ENCODE measurements at regions not wholly inside any gene's neighbourhood (a gene's known extent, or its start where the extent isn't known, plus 50 kb on each side); places are given as distances from the start of the nearest gene placed in this dataset.

DNA sequence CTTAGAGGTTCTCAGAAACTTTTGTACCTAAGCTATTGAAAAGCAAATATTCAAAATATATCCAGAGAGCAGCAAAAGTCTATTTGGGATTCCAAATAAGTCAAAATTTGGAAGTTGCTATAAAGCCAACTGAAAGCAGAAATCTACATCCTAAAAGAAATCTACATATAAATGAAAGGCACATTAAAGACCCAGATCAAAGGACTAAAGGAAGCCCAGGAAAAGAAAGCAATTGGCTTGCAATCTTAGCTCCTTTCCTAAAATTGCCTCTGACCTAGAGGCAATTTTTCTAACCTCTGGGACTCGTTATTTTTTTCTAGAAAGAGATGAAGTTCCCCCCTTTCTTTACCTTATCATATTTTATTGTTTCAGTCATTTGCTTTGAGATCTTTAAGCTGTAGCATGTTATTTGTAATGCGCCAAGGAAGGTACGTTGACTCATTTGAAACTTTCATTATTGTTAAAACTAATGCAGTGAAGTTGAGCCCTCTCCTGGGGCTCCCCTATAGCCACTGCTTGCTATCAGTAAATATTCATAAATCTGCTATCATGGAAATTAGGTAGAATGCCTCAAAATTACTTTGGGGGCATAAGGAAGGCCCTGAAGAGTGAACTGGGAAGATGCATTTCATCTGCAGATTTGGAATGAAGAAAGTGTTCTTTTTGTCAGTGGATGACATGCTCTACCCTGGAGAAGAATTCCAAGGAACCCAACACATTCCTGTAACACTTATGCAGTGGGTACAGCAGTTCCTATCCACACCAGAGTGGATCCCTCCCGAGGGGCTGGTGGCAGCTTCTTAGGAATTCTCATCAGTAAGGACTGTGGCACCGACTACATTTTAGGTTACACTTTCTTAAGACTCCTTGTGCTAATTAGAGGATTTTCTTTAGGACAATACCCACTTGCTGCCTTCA lies 177.8 kb upstream of the IGFBP7 start:
- Histone ChIP-seq H3K27me3 (no peaks in the 10 kb centered on the region), H3K4me1 (no peaks in the 10 kb centered on the region), H3K4me3 (no peak overlapping the region), H3K9me3 (no peaks in the 10 kb centered on the region), H3K27ac (no peak overlapping the region), H3K36me3 (no peaks in the 10 kb centered on the region)
- no peak for TF ChIP-seq POLR2AphosphoS5 (IDR thresholded peaks at IDR 0.05)
- TF ChIP-seq, protein P1, sequence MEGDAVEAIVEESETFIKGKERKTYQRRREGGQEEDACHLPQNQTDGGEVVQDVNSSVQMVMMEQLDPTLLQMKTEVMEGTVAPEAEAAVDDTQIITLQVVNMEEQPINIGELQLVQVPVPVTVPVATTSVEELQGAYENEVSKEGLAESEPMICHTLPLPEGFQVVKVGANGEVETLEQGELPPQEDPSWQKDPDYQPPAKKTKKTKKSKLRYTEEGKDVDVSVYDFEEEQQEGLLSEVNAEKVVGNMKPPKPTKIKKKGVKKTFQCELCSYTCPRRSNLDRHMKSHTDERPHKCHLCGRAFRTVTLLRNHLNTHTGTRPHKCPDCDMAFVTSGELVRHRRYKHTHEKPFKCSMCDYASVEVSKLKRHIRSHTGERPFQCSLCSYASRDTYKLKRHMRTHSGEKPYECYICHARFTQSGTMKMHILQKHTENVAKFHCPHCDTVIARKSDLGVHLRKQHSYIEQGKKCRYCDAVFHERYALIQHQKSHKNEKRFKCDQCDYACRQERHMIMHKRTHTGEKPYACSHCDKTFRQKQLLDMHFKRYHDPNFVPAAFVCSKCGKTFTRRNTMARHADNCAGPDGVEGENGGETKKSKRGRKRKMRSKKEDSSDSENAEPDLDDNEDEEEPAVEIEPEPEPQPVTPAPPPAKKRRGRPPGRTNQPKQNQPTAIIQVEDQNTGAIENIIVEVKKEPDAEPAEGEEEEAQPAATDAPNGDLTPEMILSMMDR (IDR thresholded peaks at IDR 0.05): no peak
- no peak for TF ChIP-seq POLR2A (IDR thresholded peaks at IDR 0.05)
- intact Hi-C loops (cut with DNase I; ENCODE audit: low total_unique reads): no loop called here
- DNase-seq (ENCODE audit: low spot score in 2 of 2): no peak

DNA sequence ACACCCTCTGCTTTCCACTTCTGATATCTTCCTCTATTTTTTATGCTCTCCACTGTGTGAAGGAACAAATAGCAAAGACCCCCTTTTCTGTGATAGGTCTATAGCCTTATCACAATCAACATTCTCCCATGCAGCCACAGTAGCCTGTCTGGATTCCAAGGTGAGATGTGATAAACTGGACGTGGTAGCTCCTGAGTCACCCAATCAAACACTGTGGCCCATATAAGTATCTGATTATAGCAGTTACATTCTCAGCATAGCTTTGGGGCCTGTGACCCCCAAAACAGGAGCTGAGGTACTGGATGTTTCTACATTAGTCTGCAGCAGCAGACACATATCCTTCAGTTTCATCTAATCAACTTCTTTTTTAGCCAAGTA lies 172.7 kb upstream of the IGFBP7 start:
- DNase-seq (ENCODE audit: low spot score in 2 of 2): no peak
- Histone ChIP-seq H3K9me3 (no peaks in the 10 kb centered on the region), H3K27ac (no peak overlapping the region), H3K4me1 (no peaks in the 10 kb centered on the region), H3K36me3 (no peaks in the 10 kb centered on the region), H3K27me3 (no peaks in the 10 kb centered on the region), H3K4me3 (no peak overlapping the region)
- intact Hi-C loops (cut with DNase I; ENCODE audit: low total_unique reads): no loop called here
- no peak for TF ChIP-seq POLR2A (IDR thresholded peaks at IDR 0.05)

DNA sequence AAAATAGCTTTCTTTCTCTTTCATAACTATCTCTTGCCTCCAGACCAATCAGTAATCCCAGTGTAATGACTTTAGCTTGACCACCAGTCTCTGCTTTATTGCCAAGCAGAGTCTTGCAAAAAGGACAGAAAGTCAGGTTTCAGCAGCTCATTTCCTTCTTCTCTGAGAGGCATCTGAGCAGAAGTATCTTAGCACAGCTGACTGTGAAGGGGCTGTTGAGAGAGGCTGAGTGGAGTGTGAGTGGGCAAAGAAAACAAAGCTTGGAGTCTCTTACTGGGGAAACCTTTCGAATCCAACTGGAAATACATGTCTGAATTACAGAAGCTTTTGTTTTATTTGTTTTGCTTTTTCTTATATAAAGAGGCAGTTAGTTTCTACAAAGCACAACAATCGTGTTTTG lies 170.3 kb upstream of the IGFBP7 start:
- intact Hi-C loops (cut with DNase I; ENCODE audit: low total_unique reads): no loop called here
- Histone ChIP-seq H3K9me3 (no peaks in the 10 kb centered on the region), H3K36me3 (no peaks in the 10 kb centered on the region), H3K27me3 (no peaks in the 10 kb centered on the region), H3K4me3 (no peak overlapping the region), H3K27ac (no peak overlapping the region), H3K4me1 (no peaks in the 10 kb centered on the region)
- TF ChIP-seq POLR2AphosphoS5 (IDR thresholded peaks at IDR 0.05) (no peak), POLR2A (IDR thresholded peaks at IDR 0.05) (no peak)
- TF ChIP-seq, protein P1 (IDR thresholded peaks at IDR 0.05): no peak
- no peak for DNase-seq (ENCODE audit: low spot score in 2 of 2)

DNA sequence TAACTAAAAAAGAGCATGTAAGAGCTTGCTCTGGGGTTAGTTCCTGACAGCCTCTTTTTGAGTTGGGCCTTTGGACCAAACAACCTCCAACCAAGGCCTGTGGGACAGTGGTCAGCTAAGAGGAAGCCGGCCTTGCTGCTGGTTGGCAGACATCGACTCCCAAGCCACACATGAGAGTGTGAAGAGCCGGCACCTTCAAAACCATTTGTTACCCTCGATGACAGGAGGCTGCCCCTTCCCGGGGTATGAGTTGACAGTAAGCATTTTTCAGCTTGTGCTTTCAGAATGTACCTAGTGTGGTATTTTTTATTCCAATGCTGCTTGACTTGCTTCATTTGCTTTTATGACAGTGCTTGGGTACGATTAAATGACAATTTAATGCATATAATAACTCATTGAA lies 168.6 kb upstream of the IGFBP7 start:
- DNase-seq (ENCODE audit: low spot score in 2 of 2): no peak
- Histone ChIP-seq H3K4me1 (no peaks in the 10 kb centered on the region), H3K4me3 (no peak overlapping the region), H3K27ac (no peak overlapping the region), H3K9me3 (no peaks in the 10 kb centered on the region), H3K27me3 (no peaks in the 10 kb centered on the region), H3K36me3 (no peaks in the 10 kb centered on the region)
- intact Hi-C loops (cut with DNase I; ENCODE audit: low total_unique reads): no loop called here
- TF ChIP-seq POLR2AphosphoS5 (IDR thresholded peaks at IDR 0.05) (no peak), POLR2A (IDR thresholded peaks at IDR 0.05) (no peak)
- TF ChIP-seq, protein P1 (IDR thresholded peaks at IDR 0.05): no peak

DNA sequence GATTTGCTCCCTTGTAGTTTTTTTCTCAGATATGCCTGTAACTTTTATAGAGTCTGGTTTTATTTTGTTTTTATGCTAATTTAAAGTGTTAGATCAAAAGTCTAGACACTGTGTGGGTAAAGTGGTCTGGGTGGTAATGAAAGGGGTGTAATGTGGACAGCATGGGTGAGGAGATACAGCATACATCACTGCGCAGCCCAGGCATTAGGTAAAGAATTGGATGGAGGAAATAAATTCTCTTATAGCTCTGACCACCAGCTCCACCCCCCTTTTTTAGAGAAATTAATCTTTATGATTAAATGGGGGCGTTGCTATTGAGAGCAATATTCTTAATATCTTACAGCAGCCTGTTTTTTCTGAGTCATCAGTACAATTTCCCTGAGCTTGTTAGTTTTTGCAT lies 163.9 kb upstream of the IGFBP7 start:
- no peak overlapping the region for H3K27ac ChIP-seq
- H3K4me3 ChIP-seq: no peak overlapping the region
- no peaks in the 10 kb centered on the region for H3K4me1 ChIP-seq
- no peak for DNase-seq (ENCODE audit: low spot score in 2 of 2)
- TF ChIP-seq POLR2AphosphoS5 (IDR thresholded peaks at IDR 0.05): no peak
- TF ChIP-seq POLR2A (IDR thresholded peaks at IDR 0.05): no peak
- TF ChIP-seq, protein P1 (IDR thresholded peaks at IDR 0.05): no peak
- H3K27me3 ChIP-seq: peaks cover 0 to 3% of the 10 kb centered on the region in 2 donors
- no peaks in the 10 kb centered on the region for H3K9me3 ChIP-seq
- H3K36me3 ChIP-seq: no peaks in the 10 kb centered on the region
- intact Hi-C loops (cut with DNase I; ENCODE audit: low total_unique reads): no loop called here
